Eye (tissue), 1 donor: ENCODE measurements at regions not wholly inside any gene's neighbourhood (a gene's known extent, or its start where the extent isn't known, plus 50 kb on each side); places are given as distances from the start of the nearest gene placed in this dataset.
A peak's percentile ranks its signal among the peaks of the same experiment; 100 is the strongest.
"Not testable (repeated sequence)": the region's sequence is repeated elsewhere in the genome, so short reads cannot be mapped to it uniquely, and the experiment has no call there.

Experiments
- DNase-seq: peaks from one replicate; pipeline ENCODE4 v3.0.0-alpha.2; 2015

- DNase-seq = no peak
Measured at GRCh38 chr9:591292-591691, 250.2 kb upstream of the DMRT1 start.

DNA sequence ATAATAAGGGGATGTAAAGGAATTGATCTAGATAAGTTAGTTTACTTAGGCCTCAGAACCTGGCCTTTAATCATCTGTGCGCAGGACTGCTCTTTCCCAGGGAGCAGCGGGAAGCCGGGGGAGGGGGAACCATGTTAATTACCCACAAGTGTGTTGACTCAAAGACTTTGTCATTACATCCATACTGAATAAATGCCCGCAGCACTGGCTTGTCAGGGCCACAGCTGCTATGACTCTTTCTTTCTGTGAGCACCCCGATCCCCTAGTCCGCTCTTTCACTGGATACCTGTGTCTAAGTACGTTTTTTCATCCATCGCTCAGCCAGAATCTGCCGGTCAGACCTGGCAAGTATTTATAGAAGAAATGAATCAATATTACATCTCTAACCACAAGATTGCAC is 249.3 kb upstream of the DMRT1 start:
- no peak for DNase-seq

DNA sequence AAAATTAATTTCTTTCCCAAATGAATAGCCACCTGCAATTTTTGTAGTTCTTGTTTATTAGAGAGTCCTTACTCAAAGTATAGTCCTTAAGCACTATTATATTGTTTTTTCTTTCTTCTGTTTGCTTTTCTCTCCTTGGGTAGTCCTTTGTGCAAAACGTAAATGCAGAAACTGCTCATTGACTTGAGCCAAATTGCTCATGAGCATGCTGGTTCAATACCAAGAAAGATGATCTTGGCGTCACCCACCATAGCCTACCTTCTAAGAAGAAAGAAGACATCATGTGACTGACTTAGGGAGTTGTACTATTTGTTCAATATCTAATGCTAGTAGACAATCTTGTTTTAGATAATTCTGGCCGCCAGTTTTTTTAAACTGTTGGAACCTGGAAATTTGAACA is 248.8 kb upstream of the DMRT1 start:
- no peak for DNase-seq

DNA sequence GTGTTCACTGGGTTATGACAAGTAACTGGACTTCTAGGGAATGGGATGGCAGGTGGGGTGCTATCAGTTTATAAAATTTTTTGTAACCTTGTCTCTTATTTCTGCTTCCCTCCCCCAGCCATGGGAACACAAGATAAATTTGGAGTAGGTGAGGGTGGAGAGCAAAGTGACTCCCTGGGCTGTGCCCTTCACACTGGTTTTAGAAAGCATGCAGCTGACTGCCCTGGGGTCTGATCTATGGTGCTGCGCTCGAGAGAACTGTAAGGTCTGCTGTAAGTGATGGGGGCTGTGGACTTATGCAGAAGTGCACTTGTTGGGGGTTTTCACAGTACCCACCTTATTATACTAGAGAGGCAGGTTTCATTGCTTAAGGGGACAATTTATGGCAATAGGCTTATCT is 247.7 kb upstream of the DMRT1 start:
- no peak for DNase-seq

GRCh38 chr9:596703-597102 is 244.8 kb upstream of the DMRT1 start:
- DNase-seq = no peak

DNA sequence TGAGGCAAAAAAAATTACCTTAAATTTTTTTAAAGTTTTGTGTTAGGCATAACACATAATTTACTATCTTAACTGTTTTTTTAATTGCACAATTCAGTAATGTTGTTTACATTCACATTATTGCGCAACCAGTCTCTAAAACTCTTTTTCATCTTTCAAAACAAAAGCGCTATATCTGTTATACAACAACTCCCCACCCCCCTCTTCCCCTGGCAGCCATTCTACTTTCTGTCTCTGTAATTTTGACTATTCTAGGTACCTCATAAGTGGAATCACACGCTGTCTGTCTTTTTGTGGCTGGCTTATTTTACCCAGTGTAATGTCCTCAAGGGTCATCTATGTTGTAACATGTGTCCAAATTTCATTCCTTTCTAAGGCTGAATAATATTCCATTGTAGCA is 241.5 kb upstream of the DMRT1 start:
- no peak for DNase-seq

GRCh38 chr9:602716-603115 is 238.8 kb upstream of the DMRT1 start:
- DNase-seq = no peak

DNA sequence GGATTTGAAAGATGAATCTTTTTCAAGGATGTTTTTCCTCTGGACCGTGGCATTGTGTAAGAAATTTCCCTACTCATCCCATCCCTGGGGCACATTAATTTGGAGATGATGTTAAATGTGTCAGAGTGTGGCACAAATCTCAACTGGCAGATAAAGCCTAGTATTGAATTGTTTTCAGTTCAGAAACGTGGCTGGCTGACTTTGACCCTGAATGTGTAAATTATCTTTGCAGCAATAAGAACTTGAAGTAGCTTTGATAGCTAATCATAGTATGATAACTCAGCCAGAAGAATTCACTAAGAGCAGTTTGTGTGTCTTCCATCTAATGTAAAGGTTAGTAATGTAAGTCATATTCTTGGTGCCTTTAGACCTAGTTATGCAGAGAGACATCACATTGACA is 238.4 kb upstream of the DMRT1 start:
- DNase-seq = no peak

- DNase-seq = no peak
Measured at GRCh38 chr9:607417-607816, 234.1 kb upstream of the DMRT1 start.

DNA sequence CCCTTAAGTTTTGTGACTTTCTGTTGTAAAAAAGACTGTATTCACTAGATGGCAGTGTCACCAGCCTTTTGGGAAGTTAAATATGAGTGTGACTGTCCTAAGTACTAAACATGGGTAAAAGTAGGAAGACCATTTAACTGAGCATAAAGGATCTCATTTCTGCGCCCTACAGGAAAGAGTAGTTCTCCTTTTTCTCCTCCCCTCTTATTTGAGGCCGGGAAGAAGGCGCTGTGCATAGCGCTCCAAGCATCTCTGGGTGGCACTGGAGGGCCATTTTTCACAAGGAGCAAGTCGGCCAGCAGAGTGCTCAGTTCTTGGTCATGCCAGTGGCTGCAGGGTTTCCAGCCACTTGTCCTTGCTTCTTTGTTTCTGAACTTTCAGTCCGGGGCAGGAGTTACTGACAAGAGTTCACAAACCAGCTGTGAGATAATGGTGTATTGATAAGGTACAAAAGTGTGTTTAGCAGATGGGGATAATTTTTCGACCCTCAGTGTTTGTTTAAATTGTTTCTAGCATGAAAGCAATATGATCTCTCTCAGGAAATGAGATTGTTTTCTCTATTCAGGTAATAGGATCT is 227.6 kb upstream of the DMRT1 start:
- peak; percentile 78 for DNase-seq

DNA sequence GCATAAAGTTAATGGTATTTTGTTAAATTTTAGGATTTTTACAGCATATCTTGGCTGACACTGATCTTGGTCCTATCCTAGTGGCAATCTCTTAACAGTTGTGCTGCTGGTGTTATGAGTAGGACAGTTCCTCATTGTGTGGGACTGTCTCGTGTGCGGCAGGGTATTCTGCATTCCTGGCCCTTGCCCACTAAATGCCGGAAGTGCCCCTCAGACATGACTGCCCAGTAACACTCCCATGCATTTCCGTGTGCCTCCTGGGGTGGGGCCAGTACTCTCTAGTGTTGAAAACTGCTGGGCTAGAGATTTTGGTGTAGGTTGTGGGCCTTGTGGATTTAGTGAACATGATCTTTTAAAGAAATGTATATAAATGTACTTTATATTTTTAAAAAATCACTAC is 227.1 kb upstream of the DMRT1 start:
- no peak for DNase-seq

DNA sequence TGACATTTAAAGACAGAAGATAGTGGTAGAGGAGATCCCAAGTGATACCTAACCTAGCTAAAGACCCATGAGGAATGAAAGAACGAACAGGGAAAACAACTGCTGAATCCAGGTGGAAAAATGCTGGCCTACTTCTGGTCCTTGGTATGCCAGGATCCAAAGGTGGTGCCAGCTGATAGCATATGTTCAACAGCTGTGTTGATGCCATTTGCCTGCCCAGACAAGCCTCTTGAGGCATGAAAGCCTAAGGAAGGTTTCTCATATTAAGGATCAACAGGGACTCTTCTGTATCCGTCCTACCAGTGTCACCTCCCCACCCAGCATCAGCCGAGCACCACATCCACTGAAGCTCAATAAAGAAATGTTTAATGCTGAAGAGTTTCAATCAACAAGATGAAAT is 225.7 kb upstream of the DMRT1 start:
- no peak for DNase-seq

- no peak for DNase-seq
Measured at GRCh38 chr9:616694-617093, 224.8 kb upstream of the DMRT1 start.

GRCh38 chr9:617445-618085 is 223.9 kb upstream of the DMRT1 start:
- no peak for DNase-seq

- no peak for DNase-seq
Measured at GRCh38 chr9:618478-618877, 223.0 kb upstream of the DMRT1 start.

DNA sequence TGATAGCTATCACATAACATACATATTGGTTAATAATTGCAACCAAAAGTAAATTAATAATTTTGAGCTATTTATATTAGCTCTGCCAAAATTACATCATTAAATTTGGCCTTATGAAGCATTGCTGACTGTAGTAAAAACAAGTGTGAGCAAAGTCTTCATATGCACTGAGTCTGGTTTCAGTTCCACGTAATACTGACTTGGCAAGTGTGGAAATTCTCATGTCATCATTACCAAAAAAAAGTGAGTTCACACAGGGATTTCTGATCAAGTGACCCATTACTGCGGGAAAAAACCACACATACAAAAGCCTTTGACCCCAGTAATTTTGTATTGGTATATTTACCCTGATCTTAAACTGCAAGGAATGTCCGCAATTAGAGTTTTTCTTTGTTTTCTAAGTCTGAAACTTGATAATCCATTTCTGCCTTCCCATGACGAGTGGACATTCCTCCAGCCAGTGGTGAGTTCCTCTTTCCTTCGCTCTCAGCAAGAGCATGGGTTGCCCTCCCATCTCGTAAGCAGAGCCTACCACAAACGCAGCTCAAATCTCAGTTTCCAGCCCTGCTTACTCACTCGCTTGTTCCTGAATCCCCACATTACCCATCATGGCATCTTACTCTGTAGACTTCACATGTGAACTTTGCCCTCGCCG is 220.2 kb upstream of the DMRT1 start:
- no peak for DNase-seq

DNA sequence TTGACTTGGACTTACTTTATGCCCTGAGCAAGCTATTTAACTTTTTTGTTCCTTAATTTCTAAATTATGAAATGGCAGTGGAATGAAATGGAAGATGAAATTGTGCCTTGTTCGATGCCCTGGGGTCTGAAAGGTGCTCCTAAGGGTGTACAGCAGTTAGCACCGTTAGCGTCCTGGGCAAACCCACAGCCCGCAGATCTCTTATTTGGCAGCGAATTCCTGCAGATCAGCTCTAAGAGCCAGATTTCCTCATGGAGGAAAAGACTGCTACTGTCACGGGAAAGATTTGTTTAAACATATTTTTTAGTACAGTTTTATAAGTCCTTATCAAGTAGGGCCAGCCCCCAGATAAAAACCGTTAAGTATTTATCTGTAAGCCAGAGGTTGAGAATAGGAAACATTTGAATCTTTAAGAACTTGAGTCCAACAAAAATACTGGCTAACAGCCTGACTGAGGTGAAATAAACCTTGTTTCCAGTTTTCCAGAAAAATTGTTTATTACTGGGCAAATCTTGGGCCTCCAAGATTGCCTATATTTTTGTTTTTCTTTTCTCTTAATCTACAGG is 216.5 kb upstream of the DMRT1 start:
- DNase-seq = no peak

DNA sequence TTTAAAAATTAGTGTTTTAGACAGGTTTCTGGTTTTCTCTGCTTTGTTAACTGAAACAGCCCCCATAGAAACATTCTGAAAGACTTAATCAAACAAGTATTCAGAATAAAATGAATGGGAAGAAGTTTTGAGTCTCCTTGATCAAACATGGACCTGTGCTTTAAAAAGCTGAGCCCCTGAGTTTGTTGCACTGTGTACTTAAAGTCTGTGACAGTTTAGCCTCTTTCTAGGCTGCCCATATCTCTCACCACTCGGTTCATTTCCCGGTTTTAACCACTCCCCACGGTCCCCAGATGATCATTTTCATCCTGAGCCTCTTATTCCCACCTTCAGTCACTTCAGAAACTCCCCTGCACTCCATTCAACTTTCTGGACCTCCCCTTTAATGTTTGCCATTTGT is 215.9 kb upstream of the DMRT1 start:
- no peak for DNase-seq

DNA sequence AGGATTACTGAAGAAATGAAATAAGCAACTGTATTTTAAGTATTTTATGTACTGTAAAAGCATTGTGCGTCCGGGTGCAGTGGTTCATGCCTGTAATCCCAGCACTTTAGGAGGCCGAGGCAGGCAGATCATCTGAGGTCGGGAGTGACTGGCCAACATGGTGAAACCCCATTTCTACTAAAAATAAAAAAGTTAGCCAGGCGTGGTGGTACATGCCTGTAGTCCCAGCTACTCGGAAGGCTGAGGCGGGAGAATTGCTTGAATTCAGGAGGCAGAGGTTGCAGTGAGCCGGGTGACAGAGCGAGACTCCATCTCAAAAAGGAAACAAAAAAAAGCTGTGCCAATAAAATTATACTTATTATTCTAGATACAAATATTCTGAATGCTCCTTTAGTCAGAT is 215.4 kb upstream of the DMRT1 start:
- not testable (repeated sequence) for DNase-seq

- no peak for DNase-seq
Measured at GRCh38 chr9:626596-626995, 214.9 kb upstream of the DMRT1 start.

- DNase-seq = no peak
Measured at GRCh38 chr9:627336-627970, 214.0 kb upstream of the DMRT1 start.

DNA sequence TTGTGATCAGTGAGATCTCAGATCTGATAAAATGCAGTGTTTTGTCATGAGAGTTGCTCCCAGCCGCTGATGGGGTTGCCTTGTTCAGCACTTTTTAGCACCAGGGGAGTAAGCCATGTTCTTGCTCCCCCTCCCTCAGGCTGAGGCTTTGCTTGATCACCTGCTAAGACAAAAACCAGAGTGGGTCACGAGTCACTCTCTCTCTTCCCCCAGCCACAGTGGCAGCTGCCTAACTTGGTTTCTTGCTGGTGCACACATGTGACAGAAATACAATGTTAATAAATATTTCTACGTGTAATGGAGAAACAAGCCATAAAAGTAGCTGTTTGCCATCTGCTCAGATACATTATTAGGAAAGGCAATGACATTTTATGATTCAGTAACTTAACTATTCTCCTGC is 212.4 kb upstream of the DMRT1 start:
- peak; percentile 33 for DNase-seq

- no peak for DNase-seq
Measured at GRCh38 chr9:630817-631216, 210.7 kb upstream of the DMRT1 start.

GRCh38 chr9:631596-631995 is 209.9 kb upstream of the DMRT1 start:
- DNase-seq = no peak
